RWPE2 (cell line): ENCODE measurements at regions not wholly inside any gene's neighbourhood (a gene's known extent, or its start where the extent isn't known, plus 50 kb on each side); places are given as distances from the start of the nearest gene placed in this dataset.

Experiments
- ATAC-seq: fragments of 200-7000 bp; cut with Tn5 transposase; 3 replicates; pipeline ENCODE4 v1.9.1; 2021; ENCODE audit warnings: low read depth
- DNase-seq: peaks from one replicate; pipeline ENCODE4 v3.0.0-alpha.2; 2020; ENCODE audit warnings: low spot score
- H3K27ac ChIP-seq: fragments of 450-650 bp; 2 replicates; pipeline ENCODE4 v1.5.1; 2017; ENCODE audit warnings: mild to moderate bottlenecking; ENCODE audit not compliant: poor library complexity, severe bottlenecking
- H3K27me3 ChIP-seq: fragments of 250-450 bp; sonication (Bioruptor Pico); 2 replicates; pipeline ENCODE4 v1.5.1; 2021; ENCODE audit warnings: mild to moderate bottlenecking, moderate library complexity; ENCODE audit not compliant: insufficient read depth, poor library complexity, severe bottlenecking
- H3K36me3 ChIP-seq: fragments of 250-450 bp; sonication (Bioruptor Pico); 2 replicates; pipeline ENCODE4 v1.5.1; 2020; ENCODE audit warnings: low read depth, mild to moderate bottlenecking, moderate library complexity
- H3K4me1 ChIP-seq: fragments of 250-450 bp; sonication (Bioruptor Pico); 2 replicates; pipeline ENCODE4 v1.5.1; 2021; ENCODE audit warnings: mild to moderate bottlenecking, moderate library complexity; ENCODE audit not compliant: insufficient read depth, poor library complexity, severe bottlenecking
- H3K4me3 ChIP-seq: fragments of 250-450 bp; sonication (Bioruptor Pico); 2 replicates; pipeline ENCODE4 v1.5.1; 2021; ENCODE audit warnings: mild to moderate bottlenecking, moderate library complexity; ENCODE audit not compliant: severe bottlenecking
- H3K9me3 ChIP-seq: fragments of 250-450 bp; sonication (Bioruptor Pico); 2 replicates; pipeline ENCODE4 v1.5.1; 2021; ENCODE audit warnings: mild to moderate bottlenecking, moderate library complexity; ENCODE audit not compliant: severe bottlenecking
- CTCF ChIP-seq: fragments of 450-650 bp; IDR thresholded peaks from one replicate; pipeline ENCODE4 v1.5.1; 2017; ENCODE audit warnings: mild to moderate bottlenecking, moderate library complexity; ENCODE audit not compliant: poor library complexity, severe bottlenecking

GRCh38 chr3:83515123-83515522, 1443.7 kb upstream of the CADM2 start:
- TF ChIP-seq CTCF = no peak
- H3K27ac ChIP-seq = no peak overlapping the region
- peaks cover 8% of the 10 kb centered on the region for H3K4me1 ChIP-seq
- no peaks in the 10 kb centered on the region for H3K36me3 ChIP-seq
- no peak overlapping the region for H3K4me3 ChIP-seq
- H3K27me3 ChIP-seq = no peaks in the 10 kb centered on the region
- no peaks in the 10 kb centered on the region for H3K9me3 ChIP-seq
- ATAC-seq = no peak
- DNase-seq = no peak

- peak; percentile 97 for ATAC-seq
Observed at GRCh38 chr3:83523470-83524073, 1435.2 kb upstream of the CADM2 start.

DNA sequence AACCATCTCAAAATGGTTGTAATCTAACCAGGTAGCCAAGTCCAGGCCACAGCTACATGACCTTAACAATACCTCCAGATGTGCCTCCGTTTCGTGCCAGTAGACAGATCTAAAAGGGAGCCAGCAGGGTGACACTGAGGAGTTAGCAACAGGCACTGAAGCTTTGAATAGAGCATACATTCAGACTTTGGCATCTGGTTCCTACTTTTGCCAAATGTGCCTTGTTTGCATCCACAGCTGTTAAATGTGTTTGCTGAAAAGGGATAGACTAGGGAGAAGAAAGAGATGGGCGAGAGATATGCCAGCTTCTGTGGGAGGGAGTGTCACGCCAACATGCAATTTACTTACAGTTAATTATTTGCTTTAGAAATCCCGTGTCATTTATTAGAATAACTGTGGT, 1433.9 kb upstream of the CADM2 start:
- no peak for TF ChIP-seq CTCF
- DNase-seq (no peak), ATAC-seq (no peak)
- Histone ChIP-seq H3K4me1 (no peaks in the 10 kb centered on the region), H3K4me3 (no peak overlapping the region), H3K36me3 (no peaks in the 10 kb centered on the region), H3K9me3 (no peaks in the 10 kb centered on the region), H3K27ac (no peak overlapping the region), H3K27me3 (no peaks in the 10 kb centered on the region)

More at GRCh38 chr3:83523470-83524073, 1435.2 kb upstream of the CADM2 start:
- Histone ChIP-seq H3K27me3 (no peaks in the 10 kb centered on the region), H3K9me3 (no peaks in the 10 kb centered on the region), H3K27ac (no peak overlapping the region), H3K36me3 (no peaks in the 10 kb centered on the region), H3K4me1 (no peaks in the 10 kb centered on the region), H3K4me3 (no peak overlapping the region)
- DNase-seq = no peak
- peak; percentile 79 for TF ChIP-seq CTCF

GRCh38 chr3:83559082-83559481, 1399.7 kb upstream of the CADM2 start:
- no peak overlapping the region for H3K4me3 ChIP-seq
- no peaks in the 10 kb centered on the region for H3K4me1 ChIP-seq
- TF ChIP-seq CTCF = no peak
- H3K36me3 ChIP-seq = no peaks in the 10 kb centered on the region
- no peaks in the 10 kb centered on the region for H3K27me3 ChIP-seq
- ATAC-seq (no peak), DNase-seq (no peak)
- H3K9me3 ChIP-seq = no peaks in the 10 kb centered on the region
- no peak overlapping the region for H3K27ac ChIP-seq

GRCh38 chr3:83567935-83568334, 1390.9 kb upstream of the CADM2 start:
- Histone ChIP-seq H3K9me3 (no peaks in the 10 kb centered on the region), H3K27ac (no peak overlapping the region), H3K27me3 (no peaks in the 10 kb centered on the region), H3K36me3 (no peaks in the 10 kb centered on the region), H3K4me3 (no peak overlapping the region), H3K4me1 (no peaks in the 10 kb centered on the region)
- ATAC-seq = no peak
- no peak for TF ChIP-seq CTCF
- no peak for DNase-seq
